Trophoblast cell (in vitro differentiated cells and primary cell): ENCODE measurements at regions not wholly inside any gene's neighbourhood (a gene's known extent, or its start where the extent isn't known, plus 50 kb on each side); places are given as distances from the start of the nearest gene placed in this dataset.

Experiments
- DNase-seq, 2 donors: peaks; one replicate each; pipeline ENCODE4 v3.0.0-alpha.2; 2016
- H2AFZ ChIP-seq: 2 replicates; pipeline ENCODE4 v1.6.1; 2013; ENCODE audit warnings: low read length, moderate library complexity, mild to moderate bottlenecking; ENCODE audit not compliant: insufficient read depth, poor library complexity
- H2AK5ac ChIP-seq: 2 replicates; pipeline ENCODE4 v1.6.1; 2013; ENCODE audit warnings: mild to moderate bottlenecking, low read length
- H2BK120ac ChIP-seq: 2 replicates; pipeline ENCODE4 v1.6.1; 2013; ENCODE audit warnings: low read length, mild to moderate bottlenecking, moderate library complexity; ENCODE audit not compliant: insufficient read depth, poor library complexity
- H2BK12ac ChIP-seq: 2 replicates; pipeline ENCODE4 v1.6.1; 2013; ENCODE audit warnings: mild to moderate bottlenecking, low read length, moderate library complexity
- H2BK5ac ChIP-seq: 2 replicates; pipeline ENCODE4 v1.6.1; 2013; ENCODE audit warnings: low read length, low read depth, moderate library complexity, mild to moderate bottlenecking; ENCODE audit not compliant: poor library complexity
- H3K14ac ChIP-seq: 2 replicates; pipeline ENCODE4 v1.6.1; 2013; ENCODE audit warnings: mild to moderate bottlenecking, low read length
- H3K18ac ChIP-seq: 2 replicates; pipeline ENCODE4 v1.6.1; 2013; ENCODE audit warnings: mild to moderate bottlenecking, low read length
- H3K23ac ChIP-seq: 2 replicates; pipeline ENCODE4 v1.6.1; 2013; ENCODE audit warnings: low read length
- H3K27ac ChIP-seq: 2 replicates; pipeline ENCODE4 v1.5.1; 2013; ENCODE audit warnings: low read depth, mild to moderate bottlenecking, inconsistent platforms, low read length, moderate library complexity
- H3K27me3 ChIP-seq: 2 replicates; pipeline ENCODE4 v1.6.1; 2013; ENCODE audit warnings: inconsistent platforms, mild to moderate bottlenecking, low read length, moderate library complexity; ENCODE audit not compliant: insufficient read depth
- H3K36me3 ChIP-seq, 2 experiments: 1 replicate in 1 of 2; 2 replicates in 1 of 2; pipeline ENCODE4 v1.6.1; 2013; ENCODE audit warnings: low read length in 2 of 2, mild to moderate bottlenecking in 2 of 2, moderate library complexity in 1 of 2; ENCODE audit not compliant: insufficient read depth in 2 of 2, control insufficient read depth in 1 of 2
- H3K4ac ChIP-seq: 2 replicates; pipeline ENCODE4 v1.6.1; 2013; ENCODE audit warnings: low read depth, mild to moderate bottlenecking, low read length, moderate library complexity
- H3K4me1 ChIP-seq, 2 experiments: 1 replicate in 1 of 2; 2 replicates in 1 of 2; pipeline ENCODE4 v1.6.1; 2013; ENCODE audit warnings: low read length in 2 of 2, mild to moderate bottlenecking in 2 of 2, moderate library complexity in 1 of 2; ENCODE audit not compliant: insufficient read depth in 2 of 2, control insufficient read depth in 1 of 2
- H3K4me2 ChIP-seq: 2 replicates; pipeline ENCODE4 v1.6.1; 2013; ENCODE audit warnings: inconsistent platforms, mild to moderate bottlenecking, low read length, moderate library complexity
- H3K4me3 ChIP-seq: 2 replicates; pipeline ENCODE4 v1.5.1; 2013; ENCODE audit warnings: mild to moderate bottlenecking, low read depth, low read length, inconsistent platforms
- H3K79me1 ChIP-seq: one replicate; pipeline ENCODE4 v1.6.1; 2013; ENCODE audit warnings: low read length
- H3K79me2 ChIP-seq: 2 replicates; pipeline ENCODE4 v1.6.1; 2013; ENCODE audit warnings: low read length, mild to moderate bottlenecking; ENCODE audit not compliant: control insufficient read depth, insufficient read depth, poor library complexity
- H3K9ac ChIP-seq: 2 replicates; pipeline ENCODE4 v1.6.1; 2013; ENCODE audit warnings: mild to moderate bottlenecking, low read length
- H3K9me3 ChIP-seq: 2 replicates; pipeline ENCODE4 v1.6.1; 2013; ENCODE audit warnings: low read depth, mild to moderate bottlenecking, control low read depth, inconsistent platforms, low read length; ENCODE audit not compliant: insufficient read depth
- H4K12ac ChIP-seq: 2 replicates; pipeline ENCODE4 v1.6.1; 2013; ENCODE audit warnings: low read depth, mild to moderate bottlenecking, low read length, moderate library complexity
- H4K8ac ChIP-seq: 2 replicates; pipeline ENCODE4 v1.6.1; 2013; ENCODE audit warnings: low read depth, mild to moderate bottlenecking, low read length, moderate library complexity
- H4K91ac ChIP-seq: one replicate; pipeline ENCODE4 v1.6.1; 2013; ENCODE audit warnings: low read depth, mild to moderate bottlenecking, low read length, moderate library complexity
- WGBS: extraction: QIAGEN DNeasy Blood & Tissue Kit; methylation state at CpG from one replicate; pipeline ENCODE4 v1.1.7; 2013; ENCODE audit warnings: missing lambda C conversion rate; ENCODE audit not compliant: insufficient read length, insufficient coverage; ENCODE audit errors: extremely low coverage; 5-methylcytosine and 5-hydroxymethylcytosine counted together

GRCh38 chr2:35598310-35598709 is 757.3 kb upstream of the CRIM1 start:
- Histone ChIP-seq H2BK120ac (no peak overlapping the region), H2BK5ac (no peak overlapping the region), H3K36me3 (no peaks in the 10 kb centered on the region), H3K18ac (no peak overlapping the region), H4K8ac (no peak overlapping the region), H4K91ac (no peak overlapping the region), H3K27me3 (no peaks in the 10 kb centered on the region), H3K4me3 (no peak overlapping the region), H3K4ac (no peak overlapping the region), H3K14ac (no peak overlapping the region), H3K9ac (no peak overlapping the region), H2AFZ (no peak overlapping the region), H2AK5ac (no peak overlapping the region), H3K4me2 (no peak overlapping the region), H3K4me1 (no peaks in the 10 kb centered on the region), H3K79me1 (no peaks in the 10 kb centered on the region), H3K79me2 (no peaks in the 10 kb centered on the region), H4K12ac (no peak overlapping the region), H2BK12ac (no peak overlapping the region), H3K23ac (no peak overlapping the region), H3K9me3 (peaks cover 12% of the 10 kb centered on the region), H3K27ac (no peak overlapping the region)
- WGBS = no CpG with 5 or more reads among the region's 1 CpG
- DNase-seq = no peak

GRCh38 chr2:35591886-35592285 is 763.7 kb upstream of the CRIM1 start:
- Histone ChIP-seq H4K12ac (no peak overlapping the region), H3K36me3 (no peaks in the 10 kb centered on the region), H3K9ac (no peak overlapping the region), H3K27ac (no peak overlapping the region), H2BK12ac (no peak overlapping the region), H2AK5ac (no peak overlapping the region), H3K4me1 (no peaks in the 10 kb centered on the region), H3K27me3 (no peaks in the 10 kb centered on the region), H3K79me2 (no peaks in the 10 kb centered on the region), H2AFZ (no peak overlapping the region), H2BK5ac (no peak overlapping the region), H2BK120ac (no peak overlapping the region), H3K4ac (no peak overlapping the region), H3K9me3 (peaks cover 1% of the 10 kb centered on the region), H4K8ac (no peak overlapping the region), H3K4me3 (no peak overlapping the region), H3K18ac (no peak overlapping the region), H3K4me2 (no peak overlapping the region), H3K14ac (no peak overlapping the region), H3K23ac (no peak overlapping the region), H3K79me1 (no peaks in the 10 kb centered on the region), H4K91ac (no peak overlapping the region)
- WGBS = no CpG with 5 or more reads among the region's 1 CpG
- no peak for DNase-seq

GRCh38 chr2:35585972-35586371 is 769.6 kb upstream of the CRIM1 start:
- DNase-seq = no peak
- no peak overlapping the region for H4K91ac ChIP-seq
- 100% methylated on average over 1 of the region's 5 CpGs for WGBS
- peaks cover 2% of the 10 kb centered on the region for H3K9me3 ChIP-seq
- no peak overlapping the region for H3K9ac ChIP-seq
- H2BK120ac ChIP-seq = no peak overlapping the region
- H3K79me2 ChIP-seq = no peaks in the 10 kb centered on the region
- H3K23ac ChIP-seq = no peak overlapping the region
- H2AFZ ChIP-seq = no peak overlapping the region
- H3K4ac ChIP-seq = no peak overlapping the region
- H3K27me3 ChIP-seq = no peaks in the 10 kb centered on the region
- no peak overlapping the region for H3K14ac ChIP-seq
- no peaks in the 10 kb centered on the region for H3K79me1 ChIP-seq
- no peak overlapping the region for H3K4me3 ChIP-seq
- H2BK5ac ChIP-seq = no peak overlapping the region
- H2BK12ac ChIP-seq = no peak overlapping the region
- no peak overlapping the region for H4K12ac ChIP-seq
- H3K36me3 ChIP-seq = no peaks in the 10 kb centered on the region
- H4K8ac ChIP-seq = no peak overlapping the region
- H3K18ac ChIP-seq = no peak overlapping the region
- no peak overlapping the region for H3K27ac ChIP-seq
- no peak overlapping the region for H3K4me2 ChIP-seq
- no peaks in the 10 kb centered on the region for H3K4me1 ChIP-seq
- no peak overlapping the region for H2AK5ac ChIP-seq

- H4K91ac ChIP-seq = no peak overlapping the region
- no peaks in the 10 kb centered on the region for H3K79me1 ChIP-seq
- H2AFZ ChIP-seq = no peak overlapping the region
- no peak overlapping the region for H2BK12ac ChIP-seq
- H3K18ac ChIP-seq = no peak overlapping the region
- H3K9me3 ChIP-seq = peaks cover 2% of the 10 kb centered on the region
- no peak overlapping the region for H3K9ac ChIP-seq
- no peak overlapping the region for H4K12ac ChIP-seq
- no peak for DNase-seq
- H3K27ac ChIP-seq = no peak overlapping the region
- H3K4me2 ChIP-seq = no peak overlapping the region
- H3K4ac ChIP-seq = no peak overlapping the region
- H2AK5ac ChIP-seq = no peak overlapping the region
- no peaks in the 10 kb centered on the region for H3K4me1 ChIP-seq
- no peak overlapping the region for H4K8ac ChIP-seq
- no peak overlapping the region for H3K14ac ChIP-seq
- no peaks in the 10 kb centered on the region for H3K27me3 ChIP-seq
- H3K36me3 ChIP-seq = no peaks in the 10 kb centered on the region
- WGBS = no CpG with 5 or more reads among the region's 4 CpGs
- no peak overlapping the region for H2BK5ac ChIP-seq
- H3K4me3 ChIP-seq = no peak overlapping the region
- no peak overlapping the region for H3K23ac ChIP-seq
- H3K79me2 ChIP-seq = no peaks in the 10 kb centered on the region
- no peak overlapping the region for H2BK120ac ChIP-seq
Observed at GRCh38 chr2:35582637-35583036, 772.9 kb upstream of the CRIM1 start.
